ENCODE measurements at regions not wholly inside any gene's neighbourhood (a gene's known extent, or its start where the extent isn't known, plus 50 kb on each side); places are given as distances from the start of the nearest gene placed in this dataset.

- DNase-seq: no peak
- no peaks in the 10 kb centered on the region for H3F3A ChIP-seq (replicated peaks; ENCODE audit: insufficient read depth)
- H2AFZ ChIP-seq (ENCODE audit: low read depth): no peak overlapping the region
- H3K9me3 ChIP-seq: no peaks in the 10 kb centered on the region
- no peak overlapping the region for H3K9ac ChIP-seq
- H3K36me3 ChIP-seq (replicated peaks in 1 of 2; ENCODE audit: control insufficient read depth in 1 of 2, insufficient read depth in 2 of 2, low read length in 1 of 2): no peaks in the 10 kb centered on the region
- H3K79me2 ChIP-seq (ENCODE audit: insufficient read depth): no peaks in the 10 kb centered on the region
- ChIA-PET CTCF (no interaction called here), POLR2A (no interaction called here)
- no peaks in the 10 kb centered on the region for H3K27me3 ChIP-seq (ENCODE audit: insufficient read depth)
- H3K4me3 ChIP-seq (ENCODE audit: low read depth in 2 of 2, low read length in 1 of 2): no peak overlapping the region
- no peak for TF ChIP-seq RCOR1 (IDR thresholded peaks at IDR 0.05; ENCODE audit: low read length)
- no peak for TF ChIP-seq MAX (IDR thresholded peaks at IDR 0.05; ENCODE audit: low read depth)
- no peak for TF ChIP-seq MEF2A (IDR thresholded peaks at IDR 0.05; ENCODE audit: borderline replicate concordance, low read depth)
- no peak for TF ChIP-seq CHD2 (IDR thresholded peaks at IDR 0.05; ENCODE audit: low read length, partially characterized antibody)
- TF ChIP-seq USF1 (IDR thresholded peaks at IDR 0.05; ENCODE audit: borderline replicate concordance, low read depth): no peak
- TF ChIP-seq SIN3A (IDR thresholded peaks at IDR 0.05; ENCODE audit: borderline replicate concordance, low read depth, low read length): no peak
- no peak for TF ChIP-seq ZBTB33 (IDR thresholded peaks at IDR 0.05; ENCODE audit: borderline replicate concordance, low read depth)
- no peak for TF ChIP-seq ELF1 (IDR thresholded peaks at IDR 0.05)
- no peak for TF ChIP-seq FOXM1 (IDR thresholded peaks at IDR 0.05; ENCODE audit: low read depth)
- no peak overlapping the region for H3K27ac ChIP-seq (ENCODE audit: low read depth in 2 of 2, low read length in 1 of 2)
- peaks cover 0 to 2% of the 10 kb centered on the region in 2 experiments; a peak in 1 of 4 replicates for H3K4me1 ChIP-seq (ENCODE audit: control insufficient read depth in 1 of 2, insufficient read depth in 2 of 2, low read depth in 1 of 2, low read length in 1 of 2)
- 61% methylated on average over 4 of the region's 4 CpGs for WGBS (ENCODE audit: low lambda C conversion rate)
- H3K4me2 ChIP-seq: no peak overlapping the region
- no peaks in the 10 kb centered on the region for H4K20me1 ChIP-seq (ENCODE audit: insufficient read depth)
- H3K9me2 ChIP-seq: no peaks in the 10 kb centered on the region
These were observed 473.8 kb downstream of the SPRY1 start for GRCh38 chr4:123870216-123870876.

- no peaks in the 10 kb centered on the region for H3K9me3 ChIP-seq
- ChIA-PET CTCF (interaction anchor here (1.4 kb wide), 1 partner anchor 10 kb away, joined by 5 read pairs; no protein-coding TSS in a partner anchor), POLR2A (no interaction called here)
- H3K36me3 ChIP-seq (replicated peaks in 1 of 2; ENCODE audit: control insufficient read depth in 1 of 2, insufficient read depth in 2 of 2, low read length in 1 of 2): no peaks in the 10 kb centered on the region
- H3K4me1 ChIP-seq (ENCODE audit: control insufficient read depth in 1 of 2, insufficient read depth in 2 of 2, low read depth in 1 of 2, low read length in 1 of 2): peaks cover 0 to 2% of the 10 kb centered on the region in 2 experiments; a peak in 1 of 4 replicates
- no peak for TF ChIP-seq EP300 (IDR thresholded peaks at IDR 0.05; ENCODE audit: borderline replicate concordance in 1 of 2, low read depth in 1 of 2, low read length in 1 of 2)
- TF ChIP-seq GABPA (IDR thresholded peaks at IDR 0.05; ENCODE audit: low read depth): no peak
- TF ChIP-seq CHD2 (IDR thresholded peaks at IDR 0.05; ENCODE audit: low read length, partially characterized antibody): no peak
- TF ChIP-seq TEAD4 (IDR thresholded peaks at IDR 0.05; ENCODE audit: borderline replicate concordance, insufficient read depth): no peak
- TF ChIP-seq EZH2phosphoT487 (IDR thresholded peaks at IDR 0.05; ENCODE audit: borderline replicate concordance, low read depth): no peak
- no peak for TF ChIP-seq USF1 (IDR thresholded peaks at IDR 0.05; ENCODE audit: borderline replicate concordance, low read depth)
- WGBS (ENCODE audit: low lambda C conversion rate): 91% methylated on average over 6 of the region's 6 CpGs
- no peaks in the 10 kb centered on the region for H3K79me2 ChIP-seq (ENCODE audit: insufficient read depth)
- no peak overlapping the region for H3K9ac ChIP-seq
- no peaks in the 10 kb centered on the region for H3K27me3 ChIP-seq (ENCODE audit: insufficient read depth)
- H3K27ac ChIP-seq (ENCODE audit: low read depth in 2 of 2, low read length in 1 of 2): no peak overlapping the region
- H4K20me1 ChIP-seq (ENCODE audit: insufficient read depth): no peaks in the 10 kb centered on the region
- no peak overlapping the region for H3K4me3 ChIP-seq (ENCODE audit: low read depth in 2 of 2, low read length in 1 of 2)
- H2AFZ ChIP-seq (ENCODE audit: low read depth): no peak overlapping the region
- no peak overlapping the region for H3K4me2 ChIP-seq
- H3K9me2 ChIP-seq: no peaks in the 10 kb centered on the region
- no peaks in the 10 kb centered on the region for H3F3A ChIP-seq (replicated peaks; ENCODE audit: insufficient read depth)
- no peak for DNase-seq
These were observed 474.7 kb downstream of the SPRY1 start for GRCh38 chr4:123871341-123871740.

Data from SK-N-SH (cell line).